Gastrocnemius medialis (tissue), 4 donors: ENCODE measurements at regions not wholly inside any gene's neighbourhood (a gene's known extent, or its start where the extent isn't known, plus 50 kb on each side); places are given as distances from the start of the nearest gene placed in this dataset.

ENCODE experiments used
- POLR2A ChIP-seq, 2 donors: fragments of 450-650 bp; IDR thresholded peaks; one replicate each; pipeline ENCODE4 v1.6.1; 2017; ENCODE audit warnings: antibody characterized with exemption in 2 of 2, mild to moderate bottlenecking in 2 of 2, moderate library complexity in 2 of 2
- TF ChIP-seq, protein P1 (sequence below), 5 experiments: fragments of 450-650 bp in 3 of 5; fragments of 200-600 bp in 2 of 5; sonication (generic) in 2 of 5; IDR thresholded peaks in 4 of 5; conservative IDR thresholded peaks in 1 of 5; 1 replicate in 4 of 5; 2 replicates in 1 of 5; pipeline ENCODE4 v1.5.1; 2016 to 2019; ENCODE audit warnings: antibody characterized with exemption in 5 of 5, mild to moderate bottlenecking in 3 of 5, moderate library complexity in 3 of 5

DNA sequence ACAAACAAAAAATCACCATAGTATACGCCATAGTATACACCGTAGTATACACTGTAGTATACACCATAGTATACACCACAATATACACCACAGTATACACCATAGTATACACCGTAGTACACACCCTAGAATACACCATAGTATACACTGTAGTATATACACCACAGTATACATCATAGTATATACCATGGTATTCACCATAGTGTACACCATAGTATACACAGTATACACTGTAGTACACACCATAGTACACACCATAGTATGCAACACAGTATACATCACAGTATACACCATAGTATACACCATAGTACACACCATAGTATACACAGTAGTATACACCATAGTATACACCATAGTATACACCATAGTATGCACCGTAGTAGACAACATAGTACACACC is 157.6 kb upstream of the ADARB2 start:
- TF ChIP-seq, protein P1, sequence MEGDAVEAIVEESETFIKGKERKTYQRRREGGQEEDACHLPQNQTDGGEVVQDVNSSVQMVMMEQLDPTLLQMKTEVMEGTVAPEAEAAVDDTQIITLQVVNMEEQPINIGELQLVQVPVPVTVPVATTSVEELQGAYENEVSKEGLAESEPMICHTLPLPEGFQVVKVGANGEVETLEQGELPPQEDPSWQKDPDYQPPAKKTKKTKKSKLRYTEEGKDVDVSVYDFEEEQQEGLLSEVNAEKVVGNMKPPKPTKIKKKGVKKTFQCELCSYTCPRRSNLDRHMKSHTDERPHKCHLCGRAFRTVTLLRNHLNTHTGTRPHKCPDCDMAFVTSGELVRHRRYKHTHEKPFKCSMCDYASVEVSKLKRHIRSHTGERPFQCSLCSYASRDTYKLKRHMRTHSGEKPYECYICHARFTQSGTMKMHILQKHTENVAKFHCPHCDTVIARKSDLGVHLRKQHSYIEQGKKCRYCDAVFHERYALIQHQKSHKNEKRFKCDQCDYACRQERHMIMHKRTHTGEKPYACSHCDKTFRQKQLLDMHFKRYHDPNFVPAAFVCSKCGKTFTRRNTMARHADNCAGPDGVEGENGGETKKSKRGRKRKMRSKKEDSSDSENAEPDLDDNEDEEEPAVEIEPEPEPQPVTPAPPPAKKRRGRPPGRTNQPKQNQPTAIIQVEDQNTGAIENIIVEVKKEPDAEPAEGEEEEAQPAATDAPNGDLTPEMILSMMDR (IDR thresholded peaks at IDR 0.05 in 4 of 5, conservative IDR thresholded peaks at IDR 0.05 in 1 of 5): no peak
- no peak for TF ChIP-seq POLR2A (IDR thresholded peaks at IDR 0.05)
